ENCODE measurements at regions not wholly inside any gene's neighbourhood (a gene's known extent, or its start where the extent isn't known, plus 50 kb on each side); places are given as distances from the start of the nearest gene placed in this dataset.

- TF ChIP-seq EZH2phosphoT487 (IDR thresholded peaks at IDR 0.05; ENCODE audit: borderline replicate concordance, low read length) (no peak), CTCF (IDR thresholded peaks at IDR 0.05; ENCODE audit: low read depth, low read length, poor library complexity, severe bottlenecking) (no peak)
These were observed 304.9 kb upstream of the TCF21 start for GRCh38 chr6:133583907-133584427.
